Loucy (cell line): ENCODE measurements at regions not wholly inside any gene's neighbourhood (a gene's known extent, or its start where the extent isn't known, plus 50 kb on each side); places are given as distances from the start of the nearest gene placed in this dataset.

Experiments
- H2AFZ ChIP-seq: fragments of 200-600 bp; sonication (generic); 2 replicates; pipeline ENCODE4 v1.6.0; 2016; ENCODE audit warnings: antibody characterized with exemption, mild to moderate bottlenecking, low read length, moderate library complexity
- H3F3A ChIP-seq: fragments of 200-600 bp; 2 replicates; pipeline ENCODE4 v1.6.0; 2016; ENCODE audit warnings: antibody characterized with exemption, low read depth, mild to moderate bottlenecking
- H3K27me3 ChIP-seq: fragments of 200-600 bp; sonication (generic); 2 replicates; pipeline ENCODE4 v1.6.1; 2014; ENCODE audit warnings: low read length, mild to moderate bottlenecking; ENCODE audit not compliant: insufficient read depth, poor library complexity, severe bottlenecking
- H3K36me3 ChIP-seq: fragments of 200-600 bp; sonication (generic); 2 replicates; pipeline ENCODE4 v1.6.1; 2016; ENCODE audit warnings: low read length; ENCODE audit not compliant: insufficient read depth
- H3K4me1 ChIP-seq: fragments of 200-600 bp; sonication (generic); 2 replicates; pipeline ENCODE4 v1.5.1; 2014; ENCODE audit warnings: low read length, mild to moderate bottlenecking; ENCODE audit not compliant: insufficient read depth, poor library complexity, severe bottlenecking
- H3K4me2 ChIP-seq: fragments of 200-600 bp; sonication (generic); 2 replicates; pipeline ENCODE4 v1.6.0; 2014; ENCODE audit warnings: antibody characterized with exemption, low read length, low read depth, mild to moderate bottlenecking; ENCODE audit not compliant: poor library complexity, severe bottlenecking
- H3K4me3 ChIP-seq: fragments of 200-600 bp; sonication (generic); 2 replicates; pipeline ENCODE4 v1.5.1; 2014; ENCODE audit warnings: low read length, mild to moderate bottlenecking, mixed read lengths; ENCODE audit not compliant: poor library complexity, severe bottlenecking
- H3K79me2 ChIP-seq: fragments of 200-600 bp; sonication (generic); 2 replicates; pipeline ENCODE4 v1.6.1; 2014; ENCODE audit warnings: low read length; ENCODE audit not compliant: insufficient read depth
- H3K9ac ChIP-seq: fragments of 200-600 bp; sonication (generic); 2 replicates; pipeline ENCODE4 v1.6.0; 2014; ENCODE audit warnings: mild to moderate bottlenecking, low read depth, low read length, moderate library complexity; ENCODE audit not compliant: poor library complexity, severe bottlenecking
- H3K9me2 ChIP-seq: fragments of 200-600 bp; sonication (generic); replicated peaks from 2 replicates; pipeline ENCODE4 v1.6.1; 2016; ENCODE audit warnings: low read depth, low read length, mixed read lengths
- H3K9me3 ChIP-seq: fragments of 200-600 bp; sonication (generic); 2 replicates; pipeline ENCODE4 v1.6.1; 2014; ENCODE audit warnings: mild to moderate bottlenecking, antibody characterized with exemption, low read length, low read depth; ENCODE audit not compliant: insufficient read depth
- H4K20me1 ChIP-seq: fragments of 200-600 bp; sonication (generic); 2 replicates; pipeline ENCODE4 v1.6.0; 2014; ENCODE audit warnings: antibody characterized with exemption, low read length, mild to moderate bottlenecking; ENCODE audit not compliant: insufficient read depth, poor library complexity, severe bottlenecking
- EZH2phosphoT487 ChIP-seq: fragments of 200-600 bp; IDR thresholded peaks from 2 replicates; pipeline ENCODE4 v1.6.1; 2018; ENCODE audit warnings: antibody characterized with exemption, mild to moderate bottlenecking, moderate library complexity, borderline replicate concordance
- TF ChIP-seq, protein P1 (sequence below): fragments of 200-600 bp; sonication (generic); conservative IDR thresholded peaks from 2 replicates; pipeline ENCODE4 v1.5.1; 2014; ENCODE audit warnings: mild to moderate bottlenecking, antibody characterized with exemption, low read length

GRCh38 chr6:119602215-119603178 is 252.9 kb upstream of the MAN1A1 start:
- Histone ChIP-seq H3K4me1 (no peaks in the 10 kb centered on the region), H3K4me2 (no peak overlapping the region), H3K36me3 (no peaks in the 10 kb centered on the region), H3K79me2 (no peaks in the 10 kb centered on the region), H4K20me1 (no peaks in the 10 kb centered on the region), H2AFZ (no peak overlapping the region; the same call in 1 of the 2 replicates), H3F3A (no peaks in the 10 kb centered on the region), H3K9me3 (no peaks in the 10 kb centered on the region), H3K9me2 (no peaks in the 10 kb centered on the region), H3K9ac (no peak overlapping the region), H3K27me3 (no peaks in the 10 kb centered on the region), H3K4me3 (no peak overlapping the region)
- TF ChIP-seq, protein P1, sequence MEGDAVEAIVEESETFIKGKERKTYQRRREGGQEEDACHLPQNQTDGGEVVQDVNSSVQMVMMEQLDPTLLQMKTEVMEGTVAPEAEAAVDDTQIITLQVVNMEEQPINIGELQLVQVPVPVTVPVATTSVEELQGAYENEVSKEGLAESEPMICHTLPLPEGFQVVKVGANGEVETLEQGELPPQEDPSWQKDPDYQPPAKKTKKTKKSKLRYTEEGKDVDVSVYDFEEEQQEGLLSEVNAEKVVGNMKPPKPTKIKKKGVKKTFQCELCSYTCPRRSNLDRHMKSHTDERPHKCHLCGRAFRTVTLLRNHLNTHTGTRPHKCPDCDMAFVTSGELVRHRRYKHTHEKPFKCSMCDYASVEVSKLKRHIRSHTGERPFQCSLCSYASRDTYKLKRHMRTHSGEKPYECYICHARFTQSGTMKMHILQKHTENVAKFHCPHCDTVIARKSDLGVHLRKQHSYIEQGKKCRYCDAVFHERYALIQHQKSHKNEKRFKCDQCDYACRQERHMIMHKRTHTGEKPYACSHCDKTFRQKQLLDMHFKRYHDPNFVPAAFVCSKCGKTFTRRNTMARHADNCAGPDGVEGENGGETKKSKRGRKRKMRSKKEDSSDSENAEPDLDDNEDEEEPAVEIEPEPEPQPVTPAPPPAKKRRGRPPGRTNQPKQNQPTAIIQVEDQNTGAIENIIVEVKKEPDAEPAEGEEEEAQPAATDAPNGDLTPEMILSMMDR = no peak
- TF ChIP-seq EZH2phosphoT487 = no peak

DNA sequence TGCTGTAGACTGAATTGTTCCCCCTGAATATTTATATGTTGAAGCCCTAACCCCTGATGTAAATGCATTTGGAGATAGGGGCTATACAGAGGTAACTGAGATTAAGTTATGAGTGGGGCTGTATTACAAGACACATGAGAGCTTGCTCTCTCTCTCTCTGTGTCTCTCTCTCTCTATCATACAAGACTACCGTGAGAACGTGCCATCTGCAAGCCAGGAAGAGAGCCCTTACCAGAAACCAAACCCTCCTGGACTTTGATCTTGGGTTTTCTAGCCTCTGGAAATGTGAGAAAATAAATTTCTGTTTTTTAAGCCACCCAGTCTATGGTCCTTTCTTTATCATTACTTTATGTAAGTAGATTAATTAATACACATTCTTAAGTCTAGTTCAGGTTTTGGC is 249.3 kb upstream of the MAN1A1 start:
- H3K9me3 ChIP-seq = peaks cover 7% of the 10 kb centered on the region; the same call in 1 of the 2 replicates
- H3K79me2 ChIP-seq = no peaks in the 10 kb centered on the region
- no peaks in the 10 kb centered on the region for H4K20me1 ChIP-seq
- H3K36me3 ChIP-seq = no peaks in the 10 kb centered on the region
- no peak overlapping the region for H3K9ac ChIP-seq
- no peaks in the 10 kb centered on the region for H3K27me3 ChIP-seq
- H3K4me2 ChIP-seq = no peak overlapping the region
- H2AFZ ChIP-seq = no peak overlapping the region
- H3K4me3 ChIP-seq = no peak overlapping the region
- TF ChIP-seq EZH2phosphoT487 = no peak
- TF ChIP-seq, protein P1 = no peak
- no peaks in the 10 kb centered on the region for H3K4me1 ChIP-seq
- H3K9me2 ChIP-seq = no peaks in the 10 kb centered on the region
- no peaks in the 10 kb centered on the region for H3F3A ChIP-seq

GRCh38 chr6:119594907-119595306 is 245.3 kb upstream of the MAN1A1 start:
- Histone ChIP-seq H3K4me1 (no peaks in the 10 kb centered on the region), H3K4me2 (no peak overlapping the region), H3K4me3 (no peak overlapping the region), H3K36me3 (no peaks in the 10 kb centered on the region), H3K9me3 (peaks cover 7% of the 10 kb centered on the region; the same call in 1 of the 2 replicates), H3K9me2 (no peaks in the 10 kb centered on the region), H3K27me3 (no peaks in the 10 kb centered on the region), H3K79me2 (no peaks in the 10 kb centered on the region), H4K20me1 (no peaks in the 10 kb centered on the region), H2AFZ (no peak overlapping the region), H3F3A (no peaks in the 10 kb centered on the region), H3K9ac (no peak overlapping the region)
- no peak for TF ChIP-seq EZH2phosphoT487
- TF ChIP-seq, protein P1 = no peak
